Suprapubic skin (tissue), 4 donors: ENCODE measurements at regions not wholly inside any gene's neighbourhood (a gene's known extent, or its start where the extent isn't known, plus 50 kb on each side); places are given as distances from the start of the nearest gene placed in this dataset.

Source experiments
- DNase-seq, 2 donors: peaks; one replicate each; pipeline ENCODE4 v3.0.0-alpha.2; 2019; ENCODE audit warnings: low spot score in 2 of 2
- H3K27ac ChIP-seq: fragments of 200-600 bp; sonication (generic); one replicate; pipeline ENCODE4 v1.5.1; 2019
- H3K27me3 ChIP-seq: fragments of 200-600 bp; sonication (generic); one replicate; pipeline ENCODE4 v1.5.1; 2019
- H3K36me3 ChIP-seq: fragments of 200-600 bp; sonication (generic); one replicate; pipeline ENCODE4 v1.5.1; 2019
- H3K4me1 ChIP-seq: fragments of 200-600 bp; sonication (generic); one replicate; pipeline ENCODE4 v1.5.1; 2019
- H3K4me3 ChIP-seq: fragments of 200-600 bp; sonication (generic); one replicate; pipeline ENCODE4 v1.5.1; 2019; ENCODE audit warnings: mild to moderate bottlenecking
- H3K9me3 ChIP-seq: fragments of 200-600 bp; sonication (generic); one replicate; pipeline ENCODE4 v1.5.1; 2019
- CTCF ChIP-seq, 2 donors: fragments of 200-600 bp in 1 of 2; fragments of 450-650 bp in 1 of 2; sonication (generic) in 1 of 2; IDR thresholded peaks; one replicate each; pipeline ENCODE4 v1.5.1; 2016 to 2019; ENCODE audit warnings: antibody characterized with exemption in 2 of 2, mild to moderate bottlenecking in 1 of 2, moderate library complexity in 1 of 2
- EP300 ChIP-seq: sonication (generic); formaldehyde crosslinking; IDR thresholded peaks from one replicate; pipeline ENCODE4 v1.6.1; 2017; ENCODE audit warnings: antibody characterized with exemption
- POLR2A ChIP-seq, 2 donors: fragments of 450-650 bp; IDR thresholded peaks; one replicate each; pipeline ENCODE4 v1.6.1; 2017; ENCODE audit warnings: antibody characterized with exemption in 2 of 2, mild to moderate bottlenecking in 2 of 2, moderate library complexity in 2 of 2
- POLR2AphosphoS5 ChIP-seq, 3 donors: sonication (generic); formaldehyde crosslinking; IDR thresholded peaks; one replicate each; pipeline ENCODE4 v1.6.1; 2017; ENCODE audit warnings: antibody characterized with exemption in 3 of 3
- WGBS: methylation state at CpG from one replicate; pipeline ENCODE4 v1.1.5; 2018; 5-methylcytosine and 5-hydroxymethylcytosine counted together

DNA sequence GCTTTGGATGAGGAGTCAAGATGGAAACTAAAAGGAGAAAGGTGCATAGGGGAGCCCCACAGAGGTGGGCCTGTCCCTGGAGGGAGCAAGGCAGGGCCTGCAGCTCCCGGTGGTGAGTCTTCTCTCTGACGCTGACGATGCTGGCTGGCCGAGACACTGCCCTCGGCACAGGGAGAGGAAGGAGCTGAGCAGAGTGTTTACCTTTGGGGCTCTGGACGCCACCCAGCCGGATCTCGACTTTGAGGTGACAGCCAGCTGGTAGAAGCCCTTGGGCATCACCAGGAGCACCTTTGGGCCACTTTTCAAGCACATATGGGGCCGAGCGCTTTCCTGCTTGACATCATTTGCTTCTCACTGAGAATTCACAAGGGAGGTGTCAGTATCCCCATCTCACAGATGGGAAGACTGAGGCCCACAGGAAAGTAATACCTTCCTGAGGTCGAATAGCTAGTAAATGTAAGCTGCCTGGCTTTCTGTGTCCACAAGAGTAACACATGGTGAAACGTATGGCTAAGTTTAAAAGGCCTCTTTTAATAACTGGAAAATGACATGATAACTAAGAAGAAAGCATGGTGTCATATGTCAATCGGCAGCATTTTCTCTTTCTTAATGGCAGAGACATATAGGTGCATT is 294.3 kb upstream of the TNRC6C start:
- Histone ChIP-seq H3K27me3 (no peaks in the 10 kb centered on the region), H3K4me1 (no peaks in the 10 kb centered on the region), H3K9me3 (peaks cover 11% of the 10 kb centered on the region), H3K36me3 (no peaks in the 10 kb centered on the region), H3K4me3 (no peak overlapping the region), H3K27ac (no peak overlapping the region)
- TF ChIP-seq EP300 (no peak), POLR2AphosphoS5 (IDR thresholded peaks at IDR 0.05) (no peak), CTCF (IDR thresholded peaks at IDR 0.05) (no peak), POLR2A (IDR thresholded peaks at IDR 0.05) (no peak)
- WGBS = 86% methylated on average over 13 of the region's 13 CpGs
- no peak for DNase-seq

- TF ChIP-seq CTCF (IDR thresholded peaks at IDR 0.05) = no peak
These were observed 292.7 kb upstream of the TNRC6C start for GRCh38 chr17:77665833-77666232.

DNA sequence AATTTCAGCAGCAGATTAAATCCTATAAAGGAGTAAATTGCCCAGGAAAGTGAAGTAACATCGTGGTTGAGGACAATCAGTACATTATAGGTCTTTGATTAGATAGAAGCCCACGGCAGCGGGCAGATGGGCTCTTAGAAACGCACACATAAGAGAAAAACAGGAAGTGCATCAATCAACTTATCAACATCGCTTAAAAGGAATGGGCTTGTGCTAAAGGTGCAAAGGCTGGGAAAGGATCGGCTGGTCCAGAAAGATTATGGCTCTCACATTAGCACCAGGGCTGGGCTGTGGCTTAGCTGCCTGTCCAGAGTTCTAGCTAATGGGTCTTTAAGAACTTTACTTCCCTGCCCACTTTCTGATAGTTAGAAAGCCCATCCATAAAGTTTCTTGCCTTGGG is 292.0 kb upstream of the TNRC6C start:
- H3K4me1 ChIP-seq = no peaks in the 10 kb centered on the region
- H3K9me3 ChIP-seq = peaks cover 14% of the 10 kb centered on the region
- no peaks in the 10 kb centered on the region for H3K36me3 ChIP-seq
- H3K27me3 ChIP-seq = no peaks in the 10 kb centered on the region
- TF ChIP-seq POLR2A (IDR thresholded peaks at IDR 0.05) (no peak), EP300 (no peak), POLR2AphosphoS5 (IDR thresholded peaks at IDR 0.05) (no peak)
- WGBS = 39% methylated on average over 6 of the region's 6 CpGs
- no peak overlapping the region for H3K27ac ChIP-seq
- no peak overlapping the region for H3K4me3 ChIP-seq
- DNase-seq = peak in 1 of 2 donors; percentile 1

More at GRCh38 chr17:77665833-77666232, 292.7 kb upstream of the TNRC6C start:
- no peak for DNase-seq
- Histone ChIP-seq H3K27me3 (no peaks in the 10 kb centered on the region), H3K4me3 (no peak overlapping the region), H3K27ac (no peak overlapping the region), H3K36me3 (no peaks in the 10 kb centered on the region), H3K4me1 (no peaks in the 10 kb centered on the region), H3K9me3 (peaks cover 14% of the 10 kb centered on the region)
- 74% methylated on average over 3 of the region's 3 CpGs for WGBS

- no peak overlapping the region for H3K4me3 ChIP-seq
- H3K36me3 ChIP-seq = no peaks in the 10 kb centered on the region
- H3K27me3 ChIP-seq = no peaks in the 10 kb centered on the region
- no peaks in the 10 kb centered on the region for H3K4me1 ChIP-seq
- no peak overlapping the region for H3K27ac ChIP-seq
- H3K9me3 ChIP-seq = peaks cover 14% of the 10 kb centered on the region
- 68% methylated on average over 7 of the region's 7 CpGs for WGBS
- DNase-seq = peak in 1 of 2 donors; percentile 30
- TF ChIP-seq POLR2A (IDR thresholded peaks at IDR 0.05) (no peak), POLR2AphosphoS5 (IDR thresholded peaks at IDR 0.05) (no peak), EP300 (no peak), CTCF (IDR thresholded peaks at IDR 0.05) (no peak)
These were observed 291.6 kb upstream of the TNRC6C start for GRCh38 chr17:77666881-77667395.

DNA sequence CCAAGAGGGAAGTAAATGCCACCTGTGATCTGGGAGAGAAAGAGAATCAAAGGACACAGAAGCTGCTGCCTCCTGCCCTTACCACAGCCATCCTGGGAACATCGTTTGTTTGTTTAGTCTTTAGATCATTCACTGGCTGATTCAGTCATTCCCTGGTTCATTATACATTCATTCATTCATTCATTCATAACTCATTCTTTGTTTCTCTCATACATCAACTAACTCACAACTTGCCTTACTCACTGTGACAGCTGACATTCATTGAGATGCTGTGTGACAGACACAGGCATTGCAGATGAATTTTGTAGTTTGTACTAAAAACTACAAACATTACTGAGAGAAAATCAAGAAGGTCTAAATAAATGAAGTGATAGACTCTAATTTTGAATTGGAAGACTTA is 291.0 kb upstream of the TNRC6C start:
- 69% methylated on average over 1 of the region's 1 CpG for WGBS
- H3K4me1 ChIP-seq = no peaks in the 10 kb centered on the region
- TF ChIP-seq CTCF (IDR thresholded peaks at IDR 0.05) (no peak), POLR2A (IDR thresholded peaks at IDR 0.05) (no peak), EP300 (no peak), POLR2AphosphoS5 (IDR thresholded peaks at IDR 0.05) (no peak)
- no peak overlapping the region for H3K4me3 ChIP-seq
- no peak for DNase-seq
- no peaks in the 10 kb centered on the region for H3K36me3 ChIP-seq
- H3K27ac ChIP-seq = no peak overlapping the region
- peaks cover 14% of the 10 kb centered on the region for H3K9me3 ChIP-seq
- H3K27me3 ChIP-seq = no peaks in the 10 kb centered on the region

GRCh38 chr17:77668518-77668917 is 290.0 kb upstream of the TNRC6C start:
- 53% methylated on average over 2 of the region's 2 CpGs for WGBS
- H3K9me3 ChIP-seq = peaks cover 14% of the 10 kb centered on the region
- H3K36me3 ChIP-seq = no peaks in the 10 kb centered on the region
- H3K27ac ChIP-seq = no peak overlapping the region
- H3K4me3 ChIP-seq = no peak overlapping the region
- no peaks in the 10 kb centered on the region for H3K27me3 ChIP-seq
- H3K4me1 ChIP-seq = no peaks in the 10 kb centered on the region
- TF ChIP-seq EP300 (no peak), POLR2AphosphoS5 (IDR thresholded peaks at IDR 0.05) (no peak), POLR2A (IDR thresholded peaks at IDR 0.05) (no peak), CTCF (IDR thresholded peaks at IDR 0.05) (no peak)
- DNase-seq = no peak
